Myocyte (in vitro differentiated cells): ENCODE measurements at regions not wholly inside any gene's neighbourhood (a gene's known extent, or its start where the extent isn't known, plus 50 kb on each side); places are given as distances from the start of the nearest gene placed in this dataset.

Source experiments
- DNase-seq: peaks from one replicate; pipeline ENCODE4 v3.0.0-alpha.2; 2012; ENCODE audit warnings: low read depth

DNA sequence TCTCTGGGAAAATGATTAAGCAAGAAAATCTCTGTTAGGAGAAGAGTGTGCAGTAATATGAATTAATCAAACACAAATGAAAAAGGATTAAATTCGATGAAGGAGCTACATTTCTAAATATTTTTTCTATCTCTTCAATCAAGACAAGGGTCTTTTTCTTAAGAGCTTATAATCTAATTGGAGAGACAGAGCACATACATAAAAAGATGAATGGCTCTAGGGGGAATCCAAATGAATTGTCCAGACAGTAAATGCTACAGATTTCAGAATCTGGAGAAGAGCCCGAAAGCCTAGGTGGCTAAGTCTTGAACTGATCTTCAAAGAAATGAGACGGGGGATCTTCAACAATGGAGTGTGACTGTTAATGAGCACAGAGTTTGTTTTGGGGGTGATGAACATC, 723.6 kb downstream of the UTRN start:
- no peak for DNase-seq

DNA sequence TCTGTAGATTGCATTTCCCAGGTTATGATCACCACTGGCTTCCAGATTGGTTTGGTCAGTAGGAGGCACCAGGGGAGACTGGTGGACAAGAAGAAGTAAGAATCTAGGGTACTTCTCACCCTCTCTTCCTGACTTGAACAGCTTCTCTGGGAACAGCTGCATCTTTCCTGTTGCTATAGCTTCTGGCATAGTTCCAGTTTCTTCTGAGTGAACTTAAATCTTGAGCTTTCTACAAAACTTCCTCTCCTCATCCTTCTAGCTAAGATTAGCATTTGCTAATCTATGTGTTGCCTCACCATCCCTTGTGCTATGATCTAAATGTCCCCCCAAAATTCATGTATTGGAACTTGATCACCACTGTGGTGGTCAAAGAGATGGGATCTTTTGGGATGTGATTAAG, 724.6 kb downstream of the UTRN start:
- DNase-seq: peak; percentile 35

DNA sequence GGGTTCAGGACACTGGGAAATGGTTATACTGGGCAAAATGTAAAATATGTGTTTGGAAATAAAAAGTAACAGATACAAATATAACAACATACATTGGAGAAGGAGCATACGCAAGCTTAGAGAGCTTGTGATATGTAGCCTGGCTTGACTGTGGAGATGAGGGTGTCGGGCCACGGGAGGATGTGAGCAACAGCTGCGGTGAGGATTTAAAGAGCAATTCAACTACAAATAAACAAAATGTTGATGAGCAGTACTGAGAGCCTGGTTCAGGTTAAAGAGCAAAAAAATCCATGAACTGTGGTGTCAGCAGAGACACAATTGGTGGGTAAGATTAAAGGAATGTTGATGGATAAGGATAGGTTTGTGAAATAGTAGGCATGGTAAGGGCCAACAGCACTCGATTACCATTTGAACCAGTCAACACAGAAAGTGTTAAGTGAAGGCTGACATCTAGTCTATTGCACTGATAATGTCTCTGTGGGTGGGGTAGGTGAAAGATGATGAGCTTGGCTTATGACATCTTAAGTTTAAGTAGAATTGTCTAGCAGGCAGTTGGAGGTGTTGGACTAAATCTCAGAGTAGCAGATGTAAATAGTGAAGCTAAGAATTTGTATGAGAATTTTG, 723.2 kb downstream of the EPM2A start:
- peak; percentile 10 for DNase-seq

DNA sequence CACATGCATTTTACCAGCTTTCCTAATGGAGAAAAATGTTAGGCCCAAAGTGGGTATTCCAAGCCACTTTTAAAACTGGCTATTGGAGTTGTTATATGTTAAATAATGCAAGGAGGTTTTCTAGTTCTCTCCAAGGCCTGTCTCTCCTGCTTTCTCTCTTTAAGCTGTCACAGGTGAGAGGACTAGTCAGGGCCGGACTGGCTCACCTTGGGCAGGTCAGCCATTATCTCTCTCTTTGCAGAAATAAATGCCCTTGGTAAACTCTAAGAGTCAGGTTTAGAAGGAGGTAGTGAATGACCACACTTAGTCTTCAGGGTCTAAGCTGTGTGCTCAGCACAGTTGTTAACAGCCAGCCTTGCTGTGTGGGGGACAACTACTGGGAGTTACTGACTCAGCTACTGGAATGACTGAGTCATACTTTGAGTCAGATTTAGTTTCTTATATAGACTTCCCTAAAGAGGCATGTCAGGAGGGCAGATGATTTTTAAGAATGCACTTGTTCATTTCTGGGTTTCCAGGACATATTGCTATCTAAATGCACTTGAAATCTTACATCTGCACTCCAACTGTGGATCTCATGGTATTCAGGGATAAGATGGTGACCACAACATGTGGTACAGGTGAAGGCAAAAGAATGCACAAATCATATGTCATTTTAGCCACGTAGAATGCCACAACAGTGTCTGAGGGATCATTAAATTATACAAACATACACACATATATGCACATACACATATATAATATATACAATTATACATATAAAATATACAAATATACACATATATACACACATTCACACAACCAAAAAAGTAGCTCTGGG, 719.4 kb downstream of the EPM2A start:
- DNase-seq: peak; percentile 86

DNA sequence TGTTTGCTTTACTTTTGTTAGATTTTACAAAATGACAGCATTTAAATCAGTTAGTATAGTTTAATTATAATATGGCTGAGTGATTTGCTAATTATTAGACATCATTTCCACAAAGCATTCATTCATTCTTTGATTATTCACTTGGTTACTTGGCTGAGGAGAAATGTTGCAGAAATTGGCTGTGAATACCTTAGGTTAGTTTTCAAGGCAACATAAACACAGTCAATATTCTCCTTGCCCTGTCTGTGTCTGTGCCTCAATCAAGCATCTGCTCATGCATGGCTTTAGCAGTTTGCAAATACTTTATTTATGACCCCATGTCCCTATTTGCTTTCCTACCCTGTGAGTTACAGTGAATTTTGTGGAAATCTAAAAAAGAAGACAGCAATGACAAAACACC, 718.3 kb downstream of the EPM2A start:
- DNase-seq: no peak

DNA sequence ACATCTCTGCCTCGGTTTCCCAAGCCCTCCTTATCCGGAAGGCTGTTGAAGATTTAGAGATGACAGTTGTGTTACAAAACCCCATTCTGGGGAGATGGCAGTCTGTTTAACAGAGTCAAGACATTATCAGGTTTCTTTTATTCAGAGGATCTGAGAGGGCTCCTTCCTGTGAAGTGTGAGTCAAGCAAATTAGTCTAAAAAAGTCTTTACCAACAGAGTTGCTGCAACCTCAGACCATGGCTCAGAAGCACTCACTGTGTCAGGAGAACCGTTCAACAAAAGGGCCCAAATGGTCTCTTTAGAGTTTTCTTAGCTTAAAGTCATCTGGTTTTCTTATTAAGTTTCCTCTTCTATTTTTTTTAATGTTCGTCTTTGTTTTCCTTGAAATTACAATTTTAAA, 717.8 kb downstream of the EPM2A start:
- DNase-seq: no peak

DNA sequence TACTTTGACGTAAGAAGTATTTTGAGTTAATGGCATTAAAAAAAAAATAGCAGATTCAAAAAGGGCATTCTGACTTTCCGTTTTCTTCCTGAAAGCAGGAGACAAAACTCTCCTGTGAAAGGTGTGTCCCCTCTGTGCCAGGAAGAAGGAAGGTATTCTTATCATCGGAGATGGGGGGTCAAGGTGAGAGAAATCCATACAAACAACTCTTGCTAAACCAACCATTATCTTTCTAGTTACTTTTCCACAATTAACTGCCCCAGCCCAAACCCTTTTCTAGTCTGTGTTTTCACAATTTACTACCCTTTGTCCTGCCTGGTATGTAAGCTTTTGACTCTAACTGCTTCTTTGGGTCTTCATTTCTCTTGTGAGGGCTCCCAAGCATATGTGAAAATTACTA, 717.3 kb downstream of the EPM2A start:
- DNase-seq: no peak

DNA sequence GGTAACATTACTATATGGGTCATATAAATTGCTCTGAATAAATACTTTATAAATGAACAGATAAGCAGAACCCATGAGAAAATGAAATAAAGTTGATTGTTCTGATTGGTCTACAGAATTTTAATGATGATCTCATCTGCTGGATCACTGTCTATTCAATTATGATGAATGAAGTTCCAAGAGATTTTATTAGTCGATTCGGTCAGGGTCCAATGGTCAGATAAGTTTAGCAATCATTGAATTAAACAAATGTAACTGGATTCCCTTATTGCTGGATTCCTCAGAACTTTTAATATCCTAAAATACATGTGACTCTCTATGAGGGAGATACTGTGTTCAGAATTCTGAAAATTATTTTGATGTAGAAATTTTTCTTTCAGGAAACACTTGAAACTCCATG, 715.2 kb downstream of the EPM2A start:
- DNase-seq: no peak

DNA sequence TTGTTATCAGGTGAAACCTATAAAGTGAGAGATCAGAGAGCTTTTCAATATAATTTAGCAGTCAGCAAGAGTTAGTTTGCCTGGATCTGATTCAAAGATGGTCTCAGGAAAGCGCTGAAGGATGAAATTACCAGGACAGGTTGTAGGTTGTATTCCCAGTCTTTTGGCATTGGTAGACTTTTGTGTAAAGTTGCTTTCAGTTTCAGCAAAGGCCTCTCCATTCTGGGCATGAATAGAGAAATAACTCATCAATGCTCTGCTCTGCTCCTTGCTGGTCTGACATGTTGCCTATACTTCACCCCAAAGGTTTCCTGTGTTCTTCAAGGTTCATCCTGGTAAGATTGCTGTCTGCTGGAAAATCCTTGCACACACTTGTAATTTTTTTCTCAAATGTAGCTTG, 714.8 kb downstream of the EPM2A start:
- no peak for DNase-seq

DNA sequence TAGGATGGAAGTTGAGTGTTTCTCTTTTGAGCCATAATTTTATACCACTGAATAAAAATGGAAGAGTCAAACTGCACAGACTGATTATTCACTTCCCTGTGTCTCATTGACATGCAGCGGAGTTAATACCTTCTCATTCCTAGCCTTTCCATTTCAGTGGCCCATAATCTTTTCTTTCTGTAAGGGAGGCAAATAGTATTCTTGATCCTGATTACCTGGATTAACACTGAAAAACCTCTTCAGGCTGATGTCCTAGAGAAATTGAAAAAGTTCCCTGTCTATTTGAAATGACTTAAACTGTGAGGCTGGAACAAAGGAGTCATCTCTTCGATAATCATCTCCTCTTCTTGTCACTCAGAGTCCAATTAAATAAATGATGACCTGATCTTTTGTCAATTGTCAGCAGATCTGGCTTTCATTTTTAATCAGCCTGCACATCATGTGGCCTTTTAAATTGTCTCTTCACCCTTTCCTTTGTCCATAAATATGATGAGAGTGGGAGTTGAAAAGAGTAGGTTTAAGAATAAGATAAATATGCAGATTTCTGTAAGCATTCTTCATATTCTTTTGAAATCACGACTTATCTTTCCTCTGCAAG, 713.0 kb downstream of the EPM2A start:
- no peak for DNase-seq

DNA sequence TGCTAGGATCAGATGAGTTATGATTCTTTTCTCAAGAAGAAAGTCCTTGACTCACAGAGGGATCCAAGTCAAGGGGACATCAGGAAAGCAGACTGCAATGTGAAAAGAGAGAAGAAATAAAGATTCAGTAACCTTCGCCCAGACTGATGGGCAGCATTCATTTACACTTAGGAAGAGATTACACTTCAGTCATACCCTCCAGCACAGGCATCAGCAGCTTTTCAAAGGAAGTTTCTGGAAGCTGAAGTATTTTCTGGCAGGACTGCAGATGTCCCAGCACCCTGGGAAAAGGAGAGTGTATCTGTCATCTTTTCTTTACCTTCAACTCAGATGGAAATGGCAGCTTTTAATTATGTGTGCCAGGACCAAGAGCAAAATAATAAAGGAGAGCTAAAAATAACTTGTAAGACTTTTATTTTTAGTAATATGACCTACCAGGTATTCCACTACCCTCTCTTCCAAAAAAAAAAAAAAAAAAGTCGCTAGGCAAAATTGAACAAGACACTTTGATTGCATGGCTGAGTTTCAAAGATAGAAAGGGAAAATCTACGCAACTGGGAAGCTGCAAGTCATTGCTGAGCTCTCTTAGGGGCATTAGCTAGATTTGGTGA, 712.1 kb downstream of the EPM2A start:
- DNase-seq: no peak

DNA sequence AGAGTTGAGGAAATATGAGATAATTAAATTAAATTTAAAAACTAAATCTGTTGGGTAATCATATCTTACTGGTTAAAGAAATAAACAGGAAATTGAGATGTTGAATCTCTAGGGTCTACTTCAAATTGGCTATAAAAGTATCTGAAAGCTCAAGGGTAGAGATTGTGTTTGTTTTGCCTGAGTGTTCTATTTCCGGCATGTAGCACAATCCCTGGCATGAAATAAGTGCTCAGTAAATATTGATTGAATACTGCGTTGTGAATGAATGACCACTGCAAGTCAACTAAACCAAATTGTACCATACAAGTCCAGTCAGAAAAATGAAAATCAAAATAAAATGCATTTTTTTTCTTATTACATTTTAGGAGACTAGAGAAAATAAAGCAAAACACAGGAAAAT, 709.8 kb downstream of the EPM2A start:
- DNase-seq: no peak

DNA sequence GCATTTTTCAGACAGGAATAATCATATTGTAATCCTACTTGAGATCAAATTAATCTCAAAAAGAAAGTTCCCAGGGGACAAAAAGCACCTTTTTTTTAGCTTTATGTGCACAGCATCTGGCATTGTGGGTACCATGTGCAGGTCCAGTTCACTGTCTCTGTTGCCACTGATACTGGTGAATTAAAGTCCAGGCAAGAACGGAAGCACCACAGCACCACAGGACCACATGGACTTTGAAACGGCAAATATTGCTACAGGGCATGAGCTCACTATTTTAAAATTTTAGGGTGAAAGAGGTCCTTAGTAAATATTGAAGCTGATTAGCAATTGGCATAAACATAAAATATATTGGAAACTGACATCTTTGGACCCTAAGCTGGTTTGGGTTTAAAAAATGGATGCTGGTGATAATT, 709.0 kb downstream of the EPM2A start:
- DNase-seq: no peak

DNA sequence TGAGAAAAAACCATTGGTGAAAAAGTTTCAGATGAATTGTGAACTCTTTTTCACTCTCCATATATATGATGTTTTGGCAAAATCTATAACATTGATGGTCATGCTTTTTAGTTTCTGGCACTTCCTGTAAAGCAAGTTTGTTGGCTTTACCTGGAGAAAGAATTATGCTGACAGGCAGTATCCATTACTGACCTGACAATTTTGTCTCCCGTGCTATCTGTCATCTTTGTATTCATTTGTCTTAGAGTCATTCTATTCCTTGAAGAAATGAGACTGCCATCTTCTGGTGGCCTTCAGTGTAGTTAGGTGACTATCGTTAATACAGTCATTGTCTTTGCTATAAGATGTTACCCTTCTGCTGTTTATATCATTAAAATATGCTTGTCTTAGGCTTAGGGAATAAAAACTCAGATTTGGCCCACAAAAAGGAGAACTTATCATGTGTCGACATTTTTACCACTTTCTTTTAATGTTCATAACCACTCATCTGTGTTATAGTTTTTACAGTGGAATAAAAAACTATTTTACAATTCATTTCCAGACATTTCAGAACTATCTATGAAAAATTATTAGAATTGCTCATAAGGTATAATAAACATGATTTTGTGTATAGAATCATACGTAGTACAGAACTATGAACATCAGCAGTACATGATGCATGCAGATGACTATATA, 707.0 kb downstream of the EPM2A start:
- peak; percentile 69 for DNase-seq

DNA sequence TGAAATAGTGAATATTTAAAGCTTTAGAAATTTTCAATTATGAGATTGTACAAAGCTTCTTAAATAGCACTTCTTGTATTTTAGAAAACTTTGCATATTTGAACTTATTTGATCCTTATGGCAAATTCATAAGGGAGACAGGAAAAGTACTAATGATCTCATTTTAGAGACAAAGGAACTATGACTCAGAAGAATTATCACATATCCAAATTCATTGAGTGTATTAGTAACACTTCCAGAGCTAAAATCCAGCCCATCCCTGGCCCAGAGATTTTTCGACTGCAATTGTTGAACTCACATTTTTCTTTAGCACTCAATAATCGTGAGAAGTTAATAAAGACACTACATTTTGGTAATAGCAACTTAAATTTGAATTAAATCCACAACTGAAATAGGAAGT, 704.3 kb downstream of the EPM2A start:
- DNase-seq: no peak

DNA sequence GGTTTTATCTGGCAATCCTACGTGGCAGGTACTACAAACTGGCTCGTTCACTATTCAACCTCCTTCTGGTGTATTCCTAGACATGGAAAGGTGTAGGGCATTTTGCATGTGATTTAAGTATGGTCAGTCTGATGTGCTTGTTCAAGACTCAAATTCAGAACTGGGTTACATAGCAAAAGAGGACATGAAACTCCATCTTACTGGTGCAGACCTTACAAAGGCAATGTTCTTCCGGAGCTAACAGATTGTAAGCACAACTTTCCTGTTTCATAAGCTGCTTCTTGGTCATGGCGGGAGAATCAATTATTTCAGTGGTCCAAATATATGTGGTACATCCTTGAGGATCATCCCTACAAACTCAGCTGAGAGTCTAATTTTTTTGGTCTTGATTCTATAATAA, 703.4 kb downstream of the EPM2A start:
- DNase-seq: no peak

DNA sequence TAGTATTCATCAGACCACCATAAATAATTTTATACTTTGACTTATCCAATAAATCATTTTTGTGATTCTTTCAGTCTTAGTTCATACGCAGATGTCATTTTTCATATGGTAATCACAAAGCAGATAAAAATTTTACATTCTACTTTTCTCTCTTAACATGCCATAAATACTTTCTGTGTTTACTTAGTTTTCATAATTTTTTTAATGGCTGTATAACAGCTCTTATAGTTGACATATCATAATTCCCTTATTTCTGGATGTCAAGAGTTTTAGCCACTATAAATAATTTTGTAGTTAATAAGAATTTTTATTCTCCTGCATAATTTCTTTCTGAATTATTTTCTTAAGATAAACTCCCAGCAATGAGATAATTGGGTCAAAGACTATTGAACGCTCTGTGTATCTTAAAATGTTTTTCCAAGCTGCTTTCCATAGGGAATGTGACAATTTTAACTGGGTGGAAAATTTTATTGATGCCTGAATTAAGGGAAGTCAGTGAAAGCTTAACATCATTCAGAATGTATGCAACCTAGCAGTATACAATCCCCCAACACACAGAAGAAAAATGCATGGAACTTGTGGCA, 702.7 kb downstream of the EPM2A start:
- DNase-seq: no peak

DNA sequence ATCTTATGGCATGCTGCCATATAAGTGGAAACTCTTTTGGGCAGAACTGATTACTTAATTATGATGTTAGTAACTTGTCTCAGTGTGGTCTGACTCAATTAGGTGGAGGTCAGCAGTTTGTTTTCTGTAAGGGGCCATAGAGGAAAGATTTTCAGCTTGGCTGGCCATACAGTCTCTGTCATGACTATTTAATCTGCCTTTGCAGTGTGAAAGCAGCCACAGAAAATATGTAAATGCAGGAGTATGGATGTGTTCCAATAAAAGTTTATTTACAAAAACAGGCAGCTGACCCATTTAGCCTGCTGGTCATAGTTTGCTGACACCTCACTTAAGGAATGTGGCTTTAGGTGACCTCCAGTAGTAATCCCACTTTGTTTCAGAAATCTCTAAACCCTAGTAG, 700.7 kb downstream of the EPM2A start:
- DNase-seq: peak; percentile 18

DNA sequence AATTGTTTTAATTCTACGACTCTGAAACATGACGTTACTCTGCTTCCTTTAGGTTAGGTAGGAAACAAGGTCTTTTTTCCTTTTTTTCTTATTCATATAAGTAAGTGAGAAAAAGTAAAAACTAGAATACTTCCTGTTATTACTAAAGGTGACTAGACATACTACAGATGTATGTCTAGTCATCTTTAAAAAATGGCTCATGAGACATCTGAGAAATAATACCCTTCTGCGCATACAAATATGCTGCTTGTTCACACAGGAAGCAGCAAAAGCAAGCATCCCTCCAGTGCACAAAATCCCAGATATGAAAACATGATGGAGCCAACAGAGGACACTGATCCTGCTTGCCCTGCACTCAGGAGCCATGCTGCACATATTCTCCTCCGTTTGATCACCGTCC, 699.1 kb downstream of the EPM2A start:
- no peak for DNase-seq

DNA sequence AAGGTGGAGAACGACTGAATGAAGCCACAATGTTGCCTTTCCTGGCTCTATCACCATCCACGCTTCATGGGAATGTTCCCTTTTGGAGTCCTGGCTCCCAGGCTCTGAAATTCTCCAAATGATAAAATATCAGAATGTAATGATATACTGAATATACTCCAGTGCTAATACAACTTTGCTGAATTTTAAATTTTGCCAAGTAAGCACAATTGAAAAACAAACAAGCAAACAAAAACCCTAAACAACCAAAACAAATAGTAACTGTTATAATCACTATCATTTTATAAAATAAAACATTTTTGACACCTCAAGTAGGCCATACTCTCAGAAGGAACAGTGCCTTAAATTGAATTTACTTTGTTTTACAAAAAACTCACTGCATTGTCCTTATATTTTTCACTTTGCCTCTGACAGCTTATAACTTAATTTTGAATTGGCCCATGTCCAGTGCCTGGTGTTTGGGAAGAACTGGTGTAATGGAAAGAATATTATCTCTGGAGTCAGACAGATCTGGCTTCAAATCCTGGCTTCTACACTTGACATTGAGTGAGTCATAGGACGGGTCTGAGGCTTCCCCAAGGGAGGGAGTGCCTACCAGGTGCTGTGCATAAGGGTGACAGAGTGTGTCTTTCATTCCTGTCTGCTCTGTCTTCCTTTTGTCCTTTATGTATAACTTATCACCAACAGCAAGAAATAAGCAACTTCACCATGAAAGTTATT, 698.3 kb downstream of the EPM2A start:
- DNase-seq: peak; percentile 23

DNA sequence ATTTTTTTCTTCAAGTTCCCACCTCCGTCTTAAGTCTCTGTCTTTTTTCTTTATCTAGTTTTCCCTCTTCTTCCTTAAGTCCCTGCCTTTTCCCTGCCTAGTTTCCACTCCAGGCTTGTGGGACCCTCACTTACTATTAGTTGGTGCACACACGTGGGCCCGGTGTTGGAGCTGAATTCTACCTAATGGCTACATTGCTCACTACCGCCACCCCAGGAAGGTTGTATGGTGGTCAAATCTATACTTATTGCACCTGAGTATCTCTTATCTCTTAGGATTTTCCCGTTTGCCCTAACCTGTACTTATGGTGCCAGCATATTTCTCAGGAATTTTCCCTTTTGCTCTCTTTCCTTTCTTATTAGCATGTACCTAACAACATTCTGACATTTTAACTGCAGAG, 692.8 kb downstream of the EPM2A start:
- DNase-seq: no peak
